HG02852 (cell line): ENCODE measurements at regions not wholly inside any gene's neighbourhood (a gene's known extent, or its start where the extent isn't known, plus 50 kb on each side); places are given as distances from the start of the nearest gene placed in this dataset.

Experiments
- ATAC-seq: cut with Tn5 transposase; IDR thresholded peaks from one replicate; pipeline ENCODE4 v1.9.1; 2021; ENCODE audit warnings: mild to moderate bottlenecking, moderate library complexity; ENCODE audit not compliant: unreplicated experiment

GRCh38 chr21:35853321-35854239 lies 206.7 kb downstream of the SETD4 start:
- ATAC-seq = no peak

DNA sequence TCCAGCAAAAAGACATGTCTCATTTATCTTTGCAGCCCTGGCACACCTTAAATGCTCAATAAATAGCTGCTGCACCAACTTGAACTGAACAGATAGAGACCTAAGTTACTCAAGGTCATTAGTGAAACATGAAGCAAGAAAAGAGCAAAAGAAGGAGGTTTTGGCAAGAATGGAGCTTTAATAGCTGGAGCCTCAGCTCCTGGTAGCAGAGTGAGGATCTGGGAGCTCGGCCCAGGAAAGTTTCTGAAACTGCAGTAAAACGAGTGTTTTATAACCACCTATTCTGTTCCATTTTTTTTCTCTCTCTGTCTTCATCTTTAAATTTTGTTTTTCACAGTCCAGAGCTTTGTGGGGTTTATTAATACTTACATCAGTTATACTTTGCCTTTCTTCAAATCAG lies 207.5 kb downstream of the SETD4 start:
- no peak for ATAC-seq

GRCh38 chr21:35850542-35851103 lies 209.7 kb downstream of the SETD4 start:
- no peak for ATAC-seq

- ATAC-seq = no peak
These were observed 210.3 kb downstream of the SETD4 start for GRCh38 chr21:35850029-35850428.

DNA sequence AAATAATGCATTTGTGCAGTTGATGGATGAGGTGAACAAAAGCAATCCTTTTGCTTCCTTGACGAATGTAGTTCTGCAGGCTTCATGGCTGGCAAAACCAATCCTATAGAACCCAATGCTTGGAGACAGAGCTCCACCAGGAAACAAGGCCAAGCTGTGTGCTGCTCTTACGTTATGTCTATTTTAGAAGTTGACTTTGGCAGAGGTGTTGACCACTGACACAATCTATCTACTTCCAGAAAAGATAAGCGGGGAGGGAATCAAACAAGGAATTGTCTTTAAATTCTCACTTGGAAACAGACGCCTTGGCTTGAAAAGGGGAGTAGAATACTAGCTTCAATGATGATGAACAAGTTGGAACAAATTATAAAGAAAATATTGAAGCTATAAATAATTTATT lies 211.2 kb downstream of the SETD4 start:
- no peak for ATAC-seq

DNA sequence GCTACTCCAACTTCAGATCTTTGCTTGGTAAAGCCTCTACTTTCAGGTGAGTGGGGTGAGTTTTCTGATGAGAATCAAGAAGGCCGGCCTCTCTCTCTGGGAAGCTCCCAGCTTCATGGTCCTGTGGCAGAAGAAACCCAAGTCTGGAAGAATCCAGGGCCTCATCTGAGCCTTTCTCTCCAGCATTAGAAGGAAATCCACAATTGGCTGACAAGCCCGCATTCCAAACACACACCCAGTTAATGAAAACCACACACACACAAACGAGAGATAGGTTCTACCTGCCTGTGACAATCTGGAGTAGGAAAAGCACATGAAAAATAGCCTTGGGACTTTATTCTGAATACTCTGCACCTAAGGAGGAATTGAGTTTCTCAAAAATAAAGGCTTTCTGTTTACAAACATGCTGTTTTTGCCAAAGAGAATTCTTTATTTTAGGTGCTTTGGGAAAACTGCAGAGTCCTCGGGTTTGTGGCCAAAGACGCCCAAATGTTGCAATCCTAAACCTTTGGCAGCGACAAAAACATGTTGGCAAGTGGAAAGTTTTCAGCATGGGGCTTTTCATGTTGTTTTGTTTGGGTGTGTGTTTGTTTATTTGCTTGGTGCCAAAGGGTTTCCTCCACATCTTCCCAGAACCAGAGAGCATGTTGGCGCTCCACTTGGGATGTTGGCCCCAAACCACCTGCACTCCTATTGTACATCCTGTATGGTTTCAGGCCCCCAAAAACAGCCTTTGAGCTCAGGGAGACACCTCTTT lies 216.2 kb downstream of the SETD4 start:
- ATAC-seq = no peak

- ATAC-seq = no peak
These were observed 219.4 kb downstream of the SETD4 start for GRCh38 chr21:35840949-35841348.

- no peak for ATAC-seq
These were observed 220.0 kb downstream of the SETD4 start for GRCh38 chr21:35840197-35840799.

GRCh38 chr21:35838987-35839763 lies 221.2 kb downstream of the SETD4 start:
- ATAC-seq = no peak

DNA sequence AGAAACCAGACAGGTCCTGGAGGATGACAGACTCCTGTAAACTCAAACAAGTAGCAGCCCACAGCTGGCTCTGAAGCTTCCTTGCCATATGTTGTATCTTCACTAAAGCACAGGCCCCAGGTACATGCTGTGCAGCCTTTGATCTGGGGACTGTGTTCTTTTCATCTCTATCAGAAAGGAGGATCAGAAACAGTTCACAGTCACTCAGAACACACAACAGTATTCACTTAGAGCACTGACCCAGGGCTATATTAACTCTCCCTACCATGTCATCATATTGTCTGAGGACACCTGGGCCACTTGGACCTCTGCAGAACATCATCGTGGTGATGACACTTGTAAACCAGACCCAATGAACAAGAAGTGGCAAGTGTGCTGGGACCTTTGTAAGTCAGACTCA lies 222.0 kb downstream of the SETD4 start:
- no peak for ATAC-seq

DNA sequence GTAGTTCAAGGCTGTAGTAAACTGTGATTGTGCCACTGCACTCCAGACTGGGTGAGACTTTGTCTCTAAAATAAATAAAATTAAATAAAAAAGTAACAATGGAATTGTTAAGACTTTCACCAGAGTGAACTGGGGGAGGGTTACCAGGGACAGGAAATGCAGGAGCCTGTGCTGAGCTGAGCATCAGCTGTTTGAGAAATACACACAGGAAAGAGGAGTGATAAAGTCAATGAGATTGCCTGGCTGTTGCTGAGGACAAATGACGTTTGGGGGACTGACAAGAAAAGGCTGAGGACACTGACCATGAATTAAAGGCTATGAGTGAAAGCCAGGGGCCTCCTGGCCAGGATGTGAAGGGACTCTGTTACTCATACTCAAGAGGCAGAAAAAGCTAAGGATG lies 226.3 kb downstream of the SETD4 start:
- no peak for ATAC-seq

DNA sequence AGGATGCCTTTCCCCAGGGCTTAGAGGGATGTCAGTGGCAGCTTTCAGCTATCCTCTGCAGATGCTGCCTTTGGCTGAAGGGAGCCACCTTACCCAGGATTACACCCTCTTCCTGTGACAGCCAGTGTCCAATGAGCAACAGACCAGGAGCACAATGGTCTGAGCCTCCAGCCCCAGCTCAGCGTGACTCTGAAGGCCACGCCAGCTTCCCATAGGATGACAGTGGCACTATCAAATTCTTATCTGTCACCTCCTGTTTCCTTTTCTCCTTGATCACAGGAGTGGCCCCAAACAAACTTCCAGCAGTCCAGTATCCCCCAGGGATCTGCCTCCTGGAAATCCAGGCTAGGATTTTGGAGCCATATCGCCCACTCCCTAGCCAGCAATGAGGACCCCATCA lies 226.9 kb downstream of the SETD4 start:
- no peak for ATAC-seq

DNA sequence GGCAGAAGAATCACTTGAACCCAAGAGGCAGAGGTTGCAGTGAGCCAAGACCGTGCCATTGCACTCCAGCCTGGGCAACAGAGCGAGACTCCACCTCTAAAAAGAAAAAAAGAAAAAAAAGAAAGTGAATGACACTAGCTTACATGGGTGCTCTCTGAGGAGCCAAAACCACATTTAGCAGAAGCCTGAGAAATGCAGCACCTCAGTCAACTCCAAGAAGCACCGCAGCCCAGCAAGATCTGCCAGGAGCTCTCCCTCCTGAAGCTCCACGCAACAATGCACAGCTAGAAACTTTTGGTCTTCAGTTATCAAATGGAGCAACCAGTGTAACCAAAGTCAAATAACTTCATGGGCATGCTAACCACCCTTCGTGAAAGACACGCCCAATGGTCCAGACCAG lies 229.1 kb downstream of the SETD4 start:
- no peak for ATAC-seq

GRCh38 chr21:35829067-35829466 lies 231.3 kb downstream of the SETD4 start:
- no peak for ATAC-seq

DNA sequence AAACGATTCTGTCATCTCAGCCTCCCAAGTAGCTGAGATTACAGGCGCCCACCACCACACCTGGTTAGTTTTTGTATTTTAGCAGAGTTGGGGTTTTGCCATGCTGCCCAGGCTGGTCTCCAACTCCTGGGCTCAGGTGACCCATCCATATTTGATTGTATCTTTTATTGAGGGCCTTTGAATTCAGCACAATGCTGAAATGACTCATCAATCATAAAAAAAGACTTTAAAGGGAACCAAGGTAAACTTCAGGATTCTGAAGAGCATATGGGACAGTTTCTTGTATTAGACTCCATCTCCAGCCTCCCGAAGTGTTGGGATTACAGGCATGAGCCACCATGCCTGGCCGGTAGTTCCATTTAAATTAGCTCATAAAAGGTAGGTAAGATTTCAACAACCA lies 232.2 kb downstream of the SETD4 start:
- ATAC-seq = no peak

DNA sequence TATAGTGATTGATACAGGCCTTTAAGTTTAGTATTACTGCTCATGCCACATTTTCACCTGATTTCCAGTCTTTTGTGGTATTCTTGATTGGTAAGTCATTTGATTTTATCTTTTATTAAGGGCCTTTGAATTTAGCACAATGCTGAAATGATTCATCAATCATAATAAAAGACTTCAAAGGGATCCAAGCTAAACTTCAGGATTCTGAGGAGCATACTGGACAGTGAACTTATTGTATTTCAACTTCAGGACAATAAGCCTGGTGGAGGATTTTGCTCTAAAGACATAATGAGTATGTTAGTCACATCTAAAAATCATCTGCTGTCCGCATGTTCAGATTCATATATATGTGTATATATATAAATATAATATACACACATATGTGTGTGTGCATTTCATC lies 233.3 kb downstream of the SETD4 start:
- no peak for ATAC-seq

GRCh38 chr21:35825370-35826353 lies 234.7 kb downstream of the SETD4 start:
- ATAC-seq = no peak

GRCh38 chr21:35824136-35824535 lies 236.2 kb downstream of the SETD4 start:
- no peak for ATAC-seq

DNA sequence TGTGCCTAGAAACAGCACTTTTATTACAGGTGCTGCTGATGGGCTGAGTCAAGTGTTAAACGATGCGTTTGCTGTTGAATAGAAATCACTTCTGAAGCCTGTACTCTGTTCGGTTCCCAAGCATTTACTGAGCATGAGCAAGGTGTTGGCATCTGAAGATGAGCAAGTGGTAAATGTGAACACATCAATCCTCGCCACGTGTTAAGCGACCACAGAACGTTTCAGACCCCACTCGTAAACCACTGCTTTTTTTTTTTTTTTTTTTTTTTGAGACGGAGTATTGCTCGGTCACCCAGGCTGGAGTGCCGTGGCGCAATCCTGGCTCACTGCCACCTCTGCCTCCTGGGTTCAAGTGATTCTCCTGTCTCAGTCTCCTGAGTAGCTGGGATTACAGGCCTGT lies 241.2 kb downstream of the SETD4 start:
- ATAC-seq = no peak
